GM18907 (cell line): ENCODE measurements at regions not wholly inside any gene's neighbourhood (a gene's known extent, or its start where the extent isn't known, plus 50 kb on each side); places are given as distances from the start of the nearest gene placed in this dataset.

ENCODE experiments used
- ATAC-seq: cut with Tn5 transposase; IDR thresholded peaks from one replicate; pipeline ENCODE4 v1.9.1; 2021; ENCODE audit warnings: mild to moderate bottlenecking, moderate library complexity; ENCODE audit not compliant: unreplicated experiment

- ATAC-seq: no peak
Observed at GRCh38 chr2:81550277-81550676, 1245.7 kb upstream of the LRRTM1 start.

GRCh38 chr2:81549646-81550045, 1245.1 kb upstream of the LRRTM1 start:
- no peak for ATAC-seq

- no peak for ATAC-seq
Observed at GRCh38 chr2:81545626-81546025, 1241.1 kb upstream of the LRRTM1 start.

GRCh38 chr2:81542119-81542518, 1237.6 kb upstream of the LRRTM1 start:
- ATAC-seq: no peak

GRCh38 chr2:81529944-81530343, 1225.4 kb upstream of the LRRTM1 start:
- no peak for ATAC-seq

- peak; percentile 94 for ATAC-seq
Observed at GRCh38 chr2:81528852-81529480, 1224.4 kb upstream of the LRRTM1 start.

GRCh38 chr2:81523344-81523743, 1218.8 kb upstream of the LRRTM1 start:
- ATAC-seq: no peak

- ATAC-seq: no peak
Observed at GRCh38 chr2:81513328-81513727, 1208.8 kb upstream of the LRRTM1 start.

- ATAC-seq: no peak
Observed at GRCh38 chr2:81505586-81505985, 1201.0 kb upstream of the LRRTM1 start.

GRCh38 chr2:81495556-81495955, 1191.0 kb upstream of the LRRTM1 start:
- no peak for ATAC-seq

- ATAC-seq: no peak
Observed at GRCh38 chr2:81483254-81483653, 1178.7 kb upstream of the LRRTM1 start.

- ATAC-seq: no peak
Observed at GRCh38 chr2:81481994-81482368, 1177.4 kb upstream of the LRRTM1 start.

- no peak for ATAC-seq
Observed at GRCh38 chr2:81481242-81481993, 1176.9 kb upstream of the LRRTM1 start.

GRCh38 chr2:81467096-81467495, 1162.5 kb upstream of the LRRTM1 start:
- no peak for ATAC-seq

- no peak for ATAC-seq
Observed at GRCh38 chr2:81462420-81462819, 1157.9 kb upstream of the LRRTM1 start.

- ATAC-seq: no peak
Observed at GRCh38 chr2:81445176-81445575, 1140.6 kb upstream of the LRRTM1 start.

- no peak for ATAC-seq
Observed at GRCh38 chr2:81437456-81438000, 1133.0 kb upstream of the LRRTM1 start.

GRCh38 chr2:81436256-81436655, 1131.7 kb upstream of the LRRTM1 start:
- ATAC-seq: no peak

- ATAC-seq: no peak
Observed at GRCh38 chr2:81412681-81413080, 1108.1 kb upstream of the LRRTM1 start.

GRCh38 chr2:81403508-81403907, 1099.0 kb upstream of the LRRTM1 start:
- ATAC-seq: no peak

- no peak for ATAC-seq
Observed at GRCh38 chr2:81396417-81397019, 1092.0 kb upstream of the LRRTM1 start.

- ATAC-seq: no peak
Observed at GRCh38 chr2:81395746-81396145, 1091.2 kb upstream of the LRRTM1 start.
